ENCODE measurements at regions not wholly inside any gene's neighbourhood (a gene's known extent, or its start where the extent isn't known, plus 50 kb on each side); places are given as distances from the start of the nearest gene placed in this dataset.

DNA sequence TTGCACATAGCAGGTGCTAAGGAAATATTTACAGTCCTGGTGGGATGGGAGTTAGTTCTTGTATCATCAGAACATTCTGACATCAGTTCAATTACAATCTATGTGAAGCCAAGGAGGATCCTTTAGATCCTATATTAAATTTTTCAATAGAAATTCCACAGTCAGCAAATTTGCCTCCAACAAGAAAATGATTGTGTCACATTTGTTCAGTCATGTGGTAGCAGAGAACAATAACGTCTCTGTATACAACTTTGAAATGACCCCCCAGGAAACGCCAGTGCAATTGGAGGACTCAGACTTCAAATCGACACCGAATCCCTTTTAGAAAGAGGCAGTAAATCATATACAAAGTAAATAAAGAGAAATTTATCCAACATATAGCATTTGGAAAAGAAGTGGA, 392.1 kb downstream of the DTWD2 start:
- Histone ChIP-seq H2AFZ (ENCODE audit: low read depth) (no peak overlapping the region), H3K4me3 (IDR thresholded peaks at IDR 0.05; ENCODE audit: insufficient read depth, low read depth, low read length) (no peak overlapping the region), H3K4me2 (no peak overlapping the region), H3K9ac (no peak overlapping the region), H3K27me3 (ENCODE audit: insufficient read depth, low read depth) (no peaks in the 10 kb centered on the region), H3K36me3 (ENCODE audit: insufficient read depth) (no peaks in the 10 kb centered on the region), H3K79me2 (ENCODE audit: insufficient read depth, low read depth) (no peaks in the 10 kb centered on the region), H3K27ac (no peak overlapping the region), H3K4me1 (ENCODE audit: low read depth, poor library complexity, severe bottlenecking) (no peaks in the 10 kb centered on the region), H4K20me1 (ENCODE audit: insufficient read depth) (no peaks in the 10 kb centered on the region)
- TF ChIP-seq, protein P1, sequence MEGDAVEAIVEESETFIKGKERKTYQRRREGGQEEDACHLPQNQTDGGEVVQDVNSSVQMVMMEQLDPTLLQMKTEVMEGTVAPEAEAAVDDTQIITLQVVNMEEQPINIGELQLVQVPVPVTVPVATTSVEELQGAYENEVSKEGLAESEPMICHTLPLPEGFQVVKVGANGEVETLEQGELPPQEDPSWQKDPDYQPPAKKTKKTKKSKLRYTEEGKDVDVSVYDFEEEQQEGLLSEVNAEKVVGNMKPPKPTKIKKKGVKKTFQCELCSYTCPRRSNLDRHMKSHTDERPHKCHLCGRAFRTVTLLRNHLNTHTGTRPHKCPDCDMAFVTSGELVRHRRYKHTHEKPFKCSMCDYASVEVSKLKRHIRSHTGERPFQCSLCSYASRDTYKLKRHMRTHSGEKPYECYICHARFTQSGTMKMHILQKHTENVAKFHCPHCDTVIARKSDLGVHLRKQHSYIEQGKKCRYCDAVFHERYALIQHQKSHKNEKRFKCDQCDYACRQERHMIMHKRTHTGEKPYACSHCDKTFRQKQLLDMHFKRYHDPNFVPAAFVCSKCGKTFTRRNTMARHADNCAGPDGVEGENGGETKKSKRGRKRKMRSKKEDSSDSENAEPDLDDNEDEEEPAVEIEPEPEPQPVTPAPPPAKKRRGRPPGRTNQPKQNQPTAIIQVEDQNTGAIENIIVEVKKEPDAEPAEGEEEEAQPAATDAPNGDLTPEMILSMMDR (conservative IDR thresholded peaks at IDR 0.05; ENCODE audit: low read depth, low read length), result no peak

- TF ChIP-seq, protein P1 (conservative IDR thresholded peaks at IDR 0.05; ENCODE audit: low read depth, low read length), result peak; percentile 31; the same call in 1 of the 2 replicates
- H3K4me1 ChIP-seq (ENCODE audit: low read depth, poor library complexity, severe bottlenecking), result no peaks in the 10 kb centered on the region
- no peak overlapping the region for H3K4me3 ChIP-seq (IDR thresholded peaks at IDR 0.05; ENCODE audit: insufficient read depth, low read depth, low read length)
- H3K4me2 ChIP-seq, result no peak overlapping the region
- no peak overlapping the region for H3K9ac ChIP-seq
- H3K79me2 ChIP-seq (ENCODE audit: insufficient read depth, low read depth), result no peaks in the 10 kb centered on the region
- no peak overlapping the region for H3K27ac ChIP-seq
- no peaks in the 10 kb centered on the region for H4K20me1 ChIP-seq (ENCODE audit: insufficient read depth)
- no peaks in the 10 kb centered on the region for H3K27me3 ChIP-seq (ENCODE audit: insufficient read depth, low read depth)
- no peaks in the 10 kb centered on the region for H3K36me3 ChIP-seq (ENCODE audit: insufficient read depth)
- H2AFZ ChIP-seq (ENCODE audit: low read depth), result no peak overlapping the region
Observed at GRCh38 chr5:118593003-118593328, 395.4 kb downstream of the DTWD2 start.

DNA sequence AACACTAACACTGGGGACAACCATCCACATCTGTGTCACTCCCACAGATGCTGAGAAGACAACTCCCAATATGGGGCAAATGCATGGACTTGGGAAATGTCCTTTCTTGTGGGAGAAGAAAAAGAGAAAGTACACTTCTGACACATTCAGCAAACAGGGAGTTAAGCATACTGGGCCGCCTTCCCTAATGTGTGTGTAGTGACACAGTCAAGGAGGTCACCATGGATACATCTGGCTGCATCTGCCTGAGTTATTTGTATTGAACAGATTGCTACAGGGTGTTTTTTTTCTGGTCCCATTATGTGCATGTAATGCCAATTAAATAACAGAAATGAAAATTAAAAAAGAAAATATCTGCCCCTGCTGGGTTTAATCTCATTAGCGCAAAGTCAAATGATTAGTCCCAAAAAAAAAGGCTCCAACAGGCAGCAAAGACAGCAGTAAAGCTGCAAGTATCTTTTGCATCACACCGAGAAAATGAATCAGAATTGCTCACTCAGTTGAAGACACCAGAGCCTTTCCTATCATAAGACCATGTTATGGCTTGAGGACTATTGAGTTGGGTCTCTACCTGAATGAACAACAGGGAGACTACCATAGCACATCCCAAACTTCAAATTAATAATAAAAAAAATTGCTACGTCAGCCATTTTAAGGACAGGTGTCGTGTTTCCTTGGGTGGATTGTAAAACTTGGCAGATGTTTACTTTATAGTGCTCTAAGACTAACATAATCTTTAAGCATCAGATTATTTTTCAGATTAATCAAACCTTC, 395.9 kb downstream of the DTWD2 start:
- Histone ChIP-seq H3K79me2 (ENCODE audit: insufficient read depth, low read depth) (no peaks in the 10 kb centered on the region), H2AFZ (ENCODE audit: low read depth) (no peak overlapping the region), H3K36me3 (ENCODE audit: insufficient read depth) (no peaks in the 10 kb centered on the region), H3K9ac (no peak overlapping the region), H3K4me2 (no peak overlapping the region), H3K4me1 (ENCODE audit: low read depth, poor library complexity, severe bottlenecking) (no peaks in the 10 kb centered on the region), H3K27ac (no peak overlapping the region), H3K4me3 (IDR thresholded peaks at IDR 0.05; ENCODE audit: insufficient read depth, low read depth, low read length) (no peak overlapping the region), H3K27me3 (ENCODE audit: insufficient read depth, low read depth) (no peaks in the 10 kb centered on the region), H4K20me1 (ENCODE audit: insufficient read depth) (no peaks in the 10 kb centered on the region)
- TF ChIP-seq, protein P1 (conservative IDR thresholded peaks at IDR 0.05; ENCODE audit: low read depth, low read length), result no peak

- no peak overlapping the region for H2AFZ ChIP-seq (ENCODE audit: low read depth)
- H3K4me1 ChIP-seq (ENCODE audit: low read depth, poor library complexity, severe bottlenecking), result no peaks in the 10 kb centered on the region
- no peaks in the 10 kb centered on the region for H3K79me2 ChIP-seq (ENCODE audit: insufficient read depth, low read depth)
- TF ChIP-seq, protein P1 (conservative IDR thresholded peaks at IDR 0.05; ENCODE audit: low read depth, low read length), result no peak
- no peaks in the 10 kb centered on the region for H3K27me3 ChIP-seq (ENCODE audit: insufficient read depth, low read depth)
- no peaks in the 10 kb centered on the region for H3K36me3 ChIP-seq (ENCODE audit: insufficient read depth)
- H3K4me3 ChIP-seq (IDR thresholded peaks at IDR 0.05; ENCODE audit: insufficient read depth, low read depth, low read length), result no peak overlapping the region
- no peak overlapping the region for H3K4me2 ChIP-seq
- H4K20me1 ChIP-seq (ENCODE audit: insufficient read depth), result no peaks in the 10 kb centered on the region
- no peak overlapping the region for H3K9ac ChIP-seq
- no peak overlapping the region for H3K27ac ChIP-seq
Observed at GRCh38 chr5:118590806-118591205, 397.5 kb downstream of the DTWD2 start.

Data from KMS-11 (cell line).